GM12873 (cell line): ENCODE measurements at regions not wholly inside any gene's neighbourhood (a gene's known extent, or its start where the extent isn't known, plus 50 kb on each side); places are given as distances from the start of the nearest gene placed in this dataset.

Experiments used
- CTCF ChIP-seq: IDR thresholded peaks from 2 replicates; pipeline ENCODE4 v1.5.1; 2012; ENCODE audit warnings: low read depth, mild to moderate bottlenecking, moderate library complexity, low read length, control low read depth; ENCODE audit not compliant: insufficient read depth; ENCODE audit errors: missing control alignments

GRCh38 chr12:75887979-75888378 is 143.6 kb downstream of the PHLDA1 start:
- no peak for TF ChIP-seq CTCF

- no peak for TF ChIP-seq CTCF
Observed at GRCh38 chr12:75884465-75884985, 147.1 kb downstream of the PHLDA1 start.

- TF ChIP-seq CTCF, result no peak
Observed at GRCh38 chr12:75883241-75883640, 148.3 kb downstream of the PHLDA1 start.

GRCh38 chr12:75882421-75882820 is 149.2 kb downstream of the PHLDA1 start:
- TF ChIP-seq CTCF, result no peak

- TF ChIP-seq CTCF, result no peak
Observed at GRCh38 chr12:75881920-75882319, 149.7 kb downstream of the PHLDA1 start.

- TF ChIP-seq CTCF, result no peak
Observed at GRCh38 chr12:75877763-75878621, 153.6 kb downstream of the PHLDA1 start.

GRCh38 chr12:75876832-75877762 is 154.5 kb downstream of the PHLDA1 start:
- TF ChIP-seq CTCF, result no peak
